K562 (cell line): ENCODE measurements at regions not wholly inside any gene's neighbourhood (a gene's known extent, or its start where the extent isn't known, plus 50 kb on each side); places are given as distances from the start of the nearest gene placed in this dataset.

Experiments
- ATAC-seq: fragments of 200-7000 bp; cut with Tn5 transposase; 3 replicates; pipeline ENCODE4 v1.9.1; 2020; ENCODE audit warnings: moderate library complexity
- BruUV-seq: library from RNA; stranded (reverse); fragments of 400-500 nt; replicated peaks from 2 replicates; lab custom pipeline; 2021; lab: Mats Ljungman, UMichigan
- CTCF ChIA-PET: fragments of 300-600 bp; formaldehyde crosslinking; extraction: SDS; loops from one replicate; lab custom pipeline; 2021; ENCODE audit warnings: low intra/inter-chr PET ratio; lab: Yijun Ruan, JAX
- POLR2A ChIA-PET: fragments of 300-600, 350-650 bp; sonication (Branson Sonifier 250); formaldehyde crosslinking; extraction: SDS; loops from one replicate; lab custom pipeline; 2021; ENCODE audit warnings: antibody characterized with exemption, inconsistent platforms; lab: Yijun Ruan, JAX
- DNase-seq, 4 experiments: peaks; one replicate each; pipeline versions ENCODE4 v3.0.0 to v3.0.0-alpha.2; 2011 to 2018; ENCODE audit warnings: low spot score in 3 of 4, mixed read lengths in 3 of 4; ENCODE audit errors: extremely low read depth in 1 of 4
- FAIRE-seq: peaks from 2 replicates; lab custom pipeline; 2011; peaks lifted over from hg19 to GRCh38; lab: Jason Lieb, UNC
- H2AFZ ChIP-seq: 2 replicates; pipeline ENCODE4 v1.6.0; 2011; ENCODE audit warnings: low read depth, low read length, control low read depth, inconsistent platforms
- H3K27ac ChIP-seq: fragments of 200-600 bp; 3 replicates; pipeline ENCODE4 v1.8.0; 2011; ENCODE audit warnings: low read depth, mild to moderate bottlenecking, control low read depth, inconsistent platforms, low read length, moderate library complexity, mixed read lengths; ENCODE audit errors: extremely low read depth
- H3K27me3 ChIP-seq, 2 experiments: fragments of 300-600 bp in 1 of 2; 2 replicates in 1 of 2; 3 replicates in 1 of 2; pipeline versions ENCODE4 v1.6.0 to v1.8.0; 2011; ENCODE audit warnings: inconsistent platforms in 2 of 2, low read length in 2 of 2, mild to moderate bottlenecking in 1 of 2, mixed read lengths in 1 of 2, moderate library complexity in 1 of 2; ENCODE audit not compliant: control insufficient read depth in 2 of 2, insufficient read depth in 2 of 2
- H3K36me3 ChIP-seq: fragments of 300-600 bp; 3 replicates; pipeline ENCODE4 v1.8.0; 2011; ENCODE audit warnings: mild to moderate bottlenecking, low read length, inconsistent platforms; ENCODE audit not compliant: control insufficient read depth, insufficient read depth
- H3K4me1 ChIP-seq, 2 experiments: fragments of 200-600 bp in 1 of 2; replicated peaks in 1 of 2; 2 replicates in 1 of 2; 3 replicates in 1 of 2; pipeline versions ENCODE4 v1.5.1 to v1.8.0; 2011; ENCODE audit warnings: inconsistent platforms in 2 of 2, low read length in 2 of 2, mild to moderate bottlenecking in 1 of 2, mixed read lengths in 1 of 2, moderate library complexity in 1 of 2; ENCODE audit not compliant: control insufficient read depth in 2 of 2, insufficient read depth in 2 of 2
- H3K4me2 ChIP-seq: 2 replicates; pipeline ENCODE4 v1.6.1; 2011; ENCODE audit warnings: low read length, control low read depth, inconsistent platforms, mixed read lengths; ENCODE audit not compliant: insufficient read depth
- H3K4me3 ChIP-seq: fragments of 200-600 bp; sonication (generic), shearing (Covaris generic); 2 replicates; pipeline ENCODE4 v1.5.1; 2016; ENCODE audit warnings: control low read depth, inconsistent platforms
- H3K79me2 ChIP-seq: fragments of 200-600 bp; 3 replicates; pipeline ENCODE4 v1.8.0; 2011; ENCODE audit warnings: low read length, inconsistent platforms; ENCODE audit not compliant: control insufficient read depth, insufficient read depth
- H3K9ac ChIP-seq, 2 experiments: 2 replicates each; pipeline versions ENCODE4 v1.6.0 to v1.6.1; 2011; ENCODE audit warnings: low read depth in 2 of 2, low read length in 2 of 2, control low read depth in 1 of 2, inconsistent platforms in 1 of 2, mild to moderate bottlenecking in 1 of 2, mixed read lengths in 1 of 2; ENCODE audit not compliant: insufficient read depth in 1 of 2
- H3K9me1 ChIP-seq: one replicate; pipeline ENCODE4 v1.6.0; 2011; ENCODE audit warnings: inconsistent platforms, mild to moderate bottlenecking, low read length, moderate library complexity; ENCODE audit not compliant: control insufficient read depth, insufficient read depth
- H3K9me3 ChIP-seq: replicated peaks from 2 replicates; pipeline ENCODE4 v1.5.1; 2011; ENCODE audit warnings: low read depth, low read length, inconsistent platforms; ENCODE audit not compliant: control insufficient read depth, insufficient read depth
- H4K20me1 ChIP-seq: replicated peaks from 2 replicates; pipeline ENCODE4 v1.6.1; 2011; ENCODE audit warnings: low read length, inconsistent platforms, mixed read lengths; ENCODE audit not compliant: control insufficient read depth, insufficient read depth
- ARID3A ChIP-seq: IDR thresholded peaks from 2 replicates; pipeline ENCODE4 v1.6.1; 2012; ENCODE audit warnings: low read depth, low read length, improper control_type of control experiment, borderline replicate concordance
- BHLHE40 ChIP-seq: IDR thresholded peaks from 2 replicates; pipeline ENCODE4 v1.6.1; 2011; ENCODE audit warnings: low read length, improper control_type of control experiment
- CTBP1 ChIP-seq: fragments of 450-650 bp; IDR thresholded peaks from 2 replicates; pipeline ENCODE4 v1.6.1; 2016; ENCODE audit warnings: borderline replicate concordance
- EHMT2 ChIP-seq: fragments of 450-650 bp; IDR thresholded peaks from 2 replicates; pipeline ENCODE4 v1.6.1; 2018; ENCODE audit warnings: antibody characterized with exemption
- ELF1 ChIP-seq: fragments of 200-800 bp; sonication (Bioruptor generic); IDR thresholded peaks from 2 replicates; pipeline ENCODE4 v1.6.1; 2016; ENCODE audit warnings: missing genetic modification characterization, missing compliant biosample characterization
- EP300 ChIP-seq: IDR thresholded peaks from 2 replicates; pipeline ENCODE4 v1.6.1; 2012; ENCODE audit warnings: low read length, improper control_type of control experiment
- HINFP ChIP-seq: fragments of 450-650 bp; conservative IDR thresholded peaks from 2 replicates; pipeline ENCODE4 v1.6.1; 2016; ENCODE audit warnings: missing genetic modification characterization, low read depth, mild to moderate bottlenecking, control low read depth, missing compliant biosample characterization
- SMARCB1 ChIP-seq: IDR thresholded peaks from 2 replicates; pipeline ENCODE4 v1.6.1; 2011; ENCODE audit warnings: improper control_type of control experiment, low read depth; ENCODE audit not compliant: insufficient read length
- ZBTB33 ChIP-seq: sonication (generic); formaldehyde crosslinking; IDR thresholded peaks from 2 replicates; pipeline ENCODE4 v1.8.1; 2023; ENCODE audit warnings: mild to moderate bottlenecking, missing genetic modification reagents
- ZNF197 ChIP-seq: fragments of 200-800 bp; sonication (Bioruptor generic); IDR thresholded peaks from 2 replicates; pipeline ENCODE4 v1.6.1; 2016; ENCODE audit warnings: low read depth, missing genetic modification characterization, missing compliant biosample characterization
- ZNF764 ChIP-seq: fragments of 250-450 bp; sonication (Bioruptor Pico); IDR thresholded peaks from 2 replicates; pipeline ENCODE4 v1.4.0; 2020; ENCODE audit warnings: low read depth, mild to moderate bottlenecking, moderate library complexity
- ZSCAN32 ChIP-seq: fragments of 450-650 bp; formaldehyde crosslinking; IDR thresholded peaks from 2 replicates; pipeline ENCODE4 v1.4.0; 2020; ENCODE audit warnings: mild to moderate bottlenecking, moderate library complexity
- WGBS: fragments of 100-300 bp; shearing (Covaris generic); methylation state at CpG from one replicate; pipeline ENCODE4 v1.1.6; 2016; ENCODE audit warnings: low coverage, mixed read lengths; ENCODE audit not compliant: insufficient coverage; ENCODE audit errors: missing lambda C conversion rate; 5-methylcytosine and 5-hydroxymethylcytosine counted together
- in situ Hi-C: fragments of 300-500 bp; cut with MboI; formaldehyde crosslinking; loops from 4 replicates; pipeline ENCODE4 v1.15.0; 2018; ENCODE audit warnings: inconsistent platforms, mixed read lengths
- intact Hi-C: fragments of 100-400 bp; cut with micrococcal nuclease; formaldehyde crosslinking; loops from 2 replicates; pipeline ENCODE4 v1.14.2; 2022
- TF ChIP-seq, protein P1 (sequence below): fragments of 450-650 bp; formaldehyde crosslinking; conservative IDR thresholded peaks from 2 replicates; pipeline ENCODE4 v1.4.0; 2022; ENCODE audit warnings: mild to moderate bottlenecking, missing genetic modification characterization

DNA sequence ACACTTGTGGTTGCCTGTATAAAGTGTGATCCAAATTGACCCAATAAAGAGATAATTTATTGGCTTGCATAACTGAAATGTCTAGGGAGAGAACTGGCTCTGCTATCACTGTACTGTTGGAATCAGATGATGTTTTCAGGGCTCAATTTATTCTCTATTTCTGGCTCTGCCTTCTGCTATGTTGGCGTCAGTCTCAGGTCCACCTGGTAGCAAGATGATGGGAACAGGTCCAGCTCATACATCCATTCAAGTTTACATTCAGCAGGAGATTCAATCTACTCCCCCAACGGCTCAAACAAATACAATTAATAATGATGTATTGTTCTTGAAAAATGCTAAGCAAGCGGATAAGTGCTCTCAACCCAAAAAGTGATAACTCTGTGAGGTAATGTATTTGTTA lies 297.7 kb upstream of the SYT4 start (continued):
- TF ChIP-seq ELF1 (no peak), CTBP1 (no peak), ZNF197 (CRISPR knock-in tag) (no peak), BHLHE40 (no peak), EP300 (no peak), EHMT2 (no peak), ZNF764 (CRISPR knock-in tag) (no peak)

- no peak for ATAC-seq
- H3K9me3 ChIP-seq: no peaks in the 10 kb centered on the region
- H3K9me1 ChIP-seq: no peaks in the 10 kb centered on the region
- no peak overlapping the region for H3K9ac ChIP-seq
- POLR2A ChIA-PET: no interaction called here
- no peaks in the 10 kb centered on the region for H4K20me1 ChIP-seq
- no TSS peak for BruUV-seq
- H3K4me1 ChIP-seq: no peaks in the 10 kb centered on the region
- no peak overlapping the region for H2AFZ ChIP-seq
- H3K36me3 ChIP-seq: no peaks in the 10 kb centered on the region
- 0% methylated on average over 1 of the region's 1 CpG for WGBS
- CTCF ChIA-PET: no interaction called here
- FAIRE-seq: no peak
- H3K79me2 ChIP-seq: no peaks in the 10 kb centered on the region
- DNase-seq: no peak
- H3K4me3 ChIP-seq: no peak overlapping the region
- no peak for TF ChIP-seq ZBTB33 (CRISPR knock-in tag)
- TF ChIP-seq, protein P1, sequence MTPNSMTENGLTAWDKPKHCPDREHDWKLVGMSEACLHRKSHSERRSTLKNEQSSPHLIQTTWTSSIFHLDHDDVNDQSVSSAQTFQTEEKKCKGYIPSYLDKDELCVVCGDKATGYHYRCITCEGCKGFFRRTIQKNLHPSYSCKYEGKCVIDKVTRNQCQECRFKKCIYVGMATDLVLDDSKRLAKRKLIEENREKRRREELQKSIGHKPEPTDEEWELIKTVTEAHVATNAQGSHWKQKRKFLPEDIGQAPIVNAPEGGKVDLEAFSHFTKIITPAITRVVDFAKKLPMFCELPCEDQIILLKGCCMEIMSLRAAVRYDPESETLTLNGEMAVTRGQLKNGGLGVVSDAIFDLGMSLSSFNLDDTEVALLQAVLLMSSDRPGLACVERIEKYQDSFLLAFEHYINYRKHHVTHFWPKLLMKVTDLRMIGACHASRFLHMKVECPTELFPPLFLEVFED: no peak
- TF ChIP-seq SMARCB1: no peak
- TF ChIP-seq HINFP: no peak
- no peak for TF ChIP-seq ARID3A
- no peak for TF ChIP-seq ZSCAN32 (CRISPR knock-in tag)
- TF ChIP-seq, all 486 proteins: peak for 0
- Histone ChIP-seq H3K4me2 (no peak overlapping the region), H3K27me3 (no peaks in the 10 kb centered on the region), H3K27ac (no peak overlapping the region)
- intact Hi-C loops: no loop called here
- in situ Hi-C loops: no loop called here
Observed at GRCh38 chr18:43578211-43578610, 300.9 kb upstream of the SYT4 start.
